ENCODE measurements at regions not wholly inside any gene's neighbourhood (a gene's known extent, or its start where the extent isn't known, plus 50 kb on each side); places are given as distances from the start of the nearest gene placed in this dataset.

DNA sequence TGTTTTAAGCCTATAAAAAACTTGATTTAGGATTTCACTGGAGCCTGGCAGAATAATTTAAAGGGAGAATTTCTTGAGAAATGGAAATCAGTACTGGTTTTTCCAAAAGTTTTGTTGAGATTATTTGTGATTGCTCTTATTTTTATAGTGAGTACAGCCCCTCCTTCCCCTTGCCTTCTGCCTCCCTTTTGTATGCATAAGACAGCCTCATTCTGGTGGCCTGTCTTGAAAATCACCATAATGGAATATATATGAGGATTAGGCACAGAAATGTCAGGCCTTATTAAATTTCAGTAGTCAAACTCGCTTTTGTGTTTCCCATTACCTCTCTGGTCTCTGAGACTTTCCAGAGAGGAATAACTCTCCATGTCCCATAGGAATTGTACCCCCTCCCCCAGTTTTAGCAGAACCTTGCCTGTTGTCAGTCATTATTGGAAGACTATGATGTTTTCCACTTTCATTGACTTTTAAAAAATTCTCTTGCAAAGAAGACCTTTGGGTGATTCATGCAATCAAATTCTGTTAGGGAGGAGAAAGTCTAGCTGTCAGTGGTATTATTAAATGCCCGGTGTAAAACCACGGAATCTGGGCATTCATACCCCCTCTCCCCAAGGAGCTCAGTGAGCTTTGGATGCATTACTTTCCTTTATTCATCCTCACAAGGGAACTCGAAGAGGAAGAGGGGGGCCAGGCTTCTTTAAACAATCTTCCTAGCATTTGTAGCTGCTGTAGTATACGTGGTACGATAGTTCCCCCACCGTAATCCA lies 171.6 kb upstream of the TSC22D2 start:
- POLR2A ChIA-PET (ENCODE audit: low non-redundant PET): no interaction called here
- no peak for DNase-seq (ENCODE audit: low spot score)
- no TSS peak for BruUV-seq (replicated peaks)
- H3K4me3 ChIP-seq (ENCODE audit: low read depth, low read length, poor library complexity, severe bottlenecking): no peak overlapping the region
- CTCF ChIA-PET: no interaction called here
- H3K4me1 ChIP-seq (ENCODE audit: insufficient read depth, low read length, poor library complexity, severe bottlenecking): peaks cover 15% of the 10 kb centered on the region
- TF ChIP-seq EZH2 (IDR thresholded peaks at IDR 0.05; ENCODE audit: borderline replicate concordance, low read depth, low read length, poor library complexity, severe bottlenecking): no peak
- TF ChIP-seq, protein P1, sequence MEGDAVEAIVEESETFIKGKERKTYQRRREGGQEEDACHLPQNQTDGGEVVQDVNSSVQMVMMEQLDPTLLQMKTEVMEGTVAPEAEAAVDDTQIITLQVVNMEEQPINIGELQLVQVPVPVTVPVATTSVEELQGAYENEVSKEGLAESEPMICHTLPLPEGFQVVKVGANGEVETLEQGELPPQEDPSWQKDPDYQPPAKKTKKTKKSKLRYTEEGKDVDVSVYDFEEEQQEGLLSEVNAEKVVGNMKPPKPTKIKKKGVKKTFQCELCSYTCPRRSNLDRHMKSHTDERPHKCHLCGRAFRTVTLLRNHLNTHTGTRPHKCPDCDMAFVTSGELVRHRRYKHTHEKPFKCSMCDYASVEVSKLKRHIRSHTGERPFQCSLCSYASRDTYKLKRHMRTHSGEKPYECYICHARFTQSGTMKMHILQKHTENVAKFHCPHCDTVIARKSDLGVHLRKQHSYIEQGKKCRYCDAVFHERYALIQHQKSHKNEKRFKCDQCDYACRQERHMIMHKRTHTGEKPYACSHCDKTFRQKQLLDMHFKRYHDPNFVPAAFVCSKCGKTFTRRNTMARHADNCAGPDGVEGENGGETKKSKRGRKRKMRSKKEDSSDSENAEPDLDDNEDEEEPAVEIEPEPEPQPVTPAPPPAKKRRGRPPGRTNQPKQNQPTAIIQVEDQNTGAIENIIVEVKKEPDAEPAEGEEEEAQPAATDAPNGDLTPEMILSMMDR (conservative IDR thresholded peaks at IDR 0.05; ENCODE audit: low read depth, low read length): no peak
- H3K9me3 ChIP-seq (ENCODE audit: low read depth, low read length, poor library complexity, severe bottlenecking): no peaks in the 10 kb centered on the region
- no peaks in the 10 kb centered on the region for H3K27me3 ChIP-seq (replicated peaks; ENCODE audit: insufficient read depth, low read depth, low read length, poor library complexity)
- H3K36me3 ChIP-seq (ENCODE audit: insufficient read depth, low read length, poor library complexity, severe bottlenecking): no peaks in the 10 kb centered on the region
- intact Hi-C loops (cut with micrococcal nuclease; ENCODE audit: unreplicated experiment): no loop called here
- H3K27ac ChIP-seq (ENCODE audit: low read depth, low read length, poor library complexity, severe bottlenecking): no peak overlapping the region

DNA sequence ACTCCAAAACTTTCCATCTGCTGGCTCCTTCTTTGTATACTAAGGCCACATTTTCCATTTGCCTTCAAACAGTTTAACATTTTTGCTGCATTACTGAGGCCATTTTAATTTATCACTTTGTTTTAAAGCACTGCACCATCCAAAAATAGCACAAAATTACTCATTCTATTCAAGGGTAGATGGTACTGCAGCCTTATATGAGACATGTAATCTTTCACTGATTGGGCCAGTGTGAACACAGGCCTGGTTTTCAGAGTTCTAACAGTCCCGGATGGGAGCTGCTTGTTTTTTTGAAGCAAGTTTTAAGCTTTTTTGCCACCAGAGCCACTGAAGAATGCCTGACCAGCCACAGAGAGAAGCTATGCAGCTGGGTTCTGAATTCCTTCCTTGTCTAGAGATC lies 172.3 kb upstream of the TSC22D2 start:
- H3K9me3 ChIP-seq (ENCODE audit: low read depth, low read length, poor library complexity, severe bottlenecking): no peaks in the 10 kb centered on the region
- BruUV-seq (replicated peaks): no TSS peak
- no peak overlapping the region for H3K27ac ChIP-seq (ENCODE audit: low read depth, low read length, poor library complexity, severe bottlenecking)
- TF ChIP-seq, protein P1 (conservative IDR thresholded peaks at IDR 0.05; ENCODE audit: low read depth, low read length): no peak
- no peak for TF ChIP-seq EZH2 (IDR thresholded peaks at IDR 0.05; ENCODE audit: borderline replicate concordance, low read depth, low read length, poor library complexity, severe bottlenecking)
- ChIA-PET POLR2A (ENCODE audit: low non-redundant PET) (no interaction called here), CTCF (no interaction called here)
- DNase-seq (ENCODE audit: low spot score): no peak
- H3K36me3 ChIP-seq (ENCODE audit: insufficient read depth, low read length, poor library complexity, severe bottlenecking): no peaks in the 10 kb centered on the region
- intact Hi-C loops (cut with micrococcal nuclease; ENCODE audit: unreplicated experiment): no loop called here
- H3K4me1 ChIP-seq (ENCODE audit: insufficient read depth, low read length, poor library complexity, severe bottlenecking): peaks cover 15% of the 10 kb centered on the region
- no peaks in the 10 kb centered on the region for H3K27me3 ChIP-seq (replicated peaks; ENCODE audit: insufficient read depth, low read depth, low read length, poor library complexity)
- no peak overlapping the region for H3K4me3 ChIP-seq (ENCODE audit: low read depth, low read length, poor library complexity, severe bottlenecking)

DNA sequence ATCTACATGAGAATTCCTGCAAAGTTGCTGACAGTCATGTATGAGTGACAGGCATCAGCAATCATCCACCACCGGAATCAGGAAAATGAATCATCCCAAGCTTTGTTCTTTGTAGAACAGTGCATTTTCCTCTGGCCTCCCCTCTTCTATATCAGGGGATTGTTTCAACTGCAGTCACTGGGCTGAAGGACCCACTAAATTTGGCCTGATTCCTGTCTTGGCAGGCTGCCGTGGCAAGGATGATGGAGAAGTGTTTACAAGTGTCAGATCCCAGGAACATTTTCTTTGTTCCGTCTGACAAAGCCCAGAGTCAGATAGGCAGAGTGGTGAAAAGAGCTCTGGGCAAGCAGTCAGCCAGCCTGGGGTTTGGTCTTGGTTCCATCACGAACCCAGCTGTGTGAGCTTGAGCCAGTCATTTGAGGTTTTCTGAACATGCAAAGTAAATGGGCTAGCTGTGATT lies 175.1 kb upstream of the TSC22D2 start:
- H3K4me3 ChIP-seq (ENCODE audit: low read depth, low read length, poor library complexity, severe bottlenecking): no peak overlapping the region
- no peaks in the 10 kb centered on the region for H3K9me3 ChIP-seq (ENCODE audit: low read depth, low read length, poor library complexity, severe bottlenecking)
- DNase-seq (ENCODE audit: low spot score): peak; percentile 71
- intact Hi-C loops (cut with micrococcal nuclease; ENCODE audit: unreplicated experiment): no loop called here
- no peak overlapping the region for H3K27ac ChIP-seq (ENCODE audit: low read depth, low read length, poor library complexity, severe bottlenecking)
- no peak for TF ChIP-seq EZH2 (IDR thresholded peaks at IDR 0.05; ENCODE audit: borderline replicate concordance, low read depth, low read length, poor library complexity, severe bottlenecking)
- TF ChIP-seq, protein P1 (conservative IDR thresholded peaks at IDR 0.05; ENCODE audit: low read depth, low read length): no peak
- no peaks in the 10 kb centered on the region for H3K36me3 ChIP-seq (ENCODE audit: insufficient read depth, low read length, poor library complexity, severe bottlenecking)
- ChIA-PET POLR2A (ENCODE audit: low non-redundant PET) (no interaction called here), CTCF (interaction anchor here (0.6 to 1.1 kb wide), 3 partner anchors 14 to 263 kb away, joined by 3 read pairs; no protein-coding TSS in a partner anchor)
- BruUV-seq (replicated peaks): no TSS peak
- H3K27me3 ChIP-seq (replicated peaks; ENCODE audit: insufficient read depth, low read depth, low read length, poor library complexity): no peaks in the 10 kb centered on the region
- peaks cover 23% of the 10 kb centered on the region for H3K4me1 ChIP-seq (ENCODE audit: insufficient read depth, low read length, poor library complexity, severe bottlenecking)
